ENCODE measurements at regions not wholly inside any gene's neighbourhood (a gene's known extent, or its start where the extent isn't known, plus 50 kb on each side); places are given as distances from the start of the nearest gene placed in this dataset.

DNA sequence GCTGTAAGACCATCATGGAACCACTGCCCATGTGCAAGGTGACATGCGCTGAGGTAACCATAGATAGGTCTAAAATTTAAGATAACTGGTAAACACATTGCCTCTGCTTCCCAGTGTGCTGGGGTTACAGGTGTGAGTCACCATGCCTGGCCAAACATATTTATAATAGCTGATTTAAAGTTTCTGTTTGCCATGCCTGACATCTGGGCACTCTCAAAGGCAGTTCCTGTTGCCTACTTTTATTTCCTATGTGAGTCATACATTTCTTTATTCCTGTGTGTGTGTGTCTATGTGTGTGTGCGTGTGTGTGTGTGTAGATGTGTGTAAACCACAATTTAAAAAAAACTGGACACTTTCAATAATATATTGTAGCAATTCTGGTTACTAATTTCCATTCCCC lies 415.2 kb upstream of the NETO1 start:
- TF ChIP-seq CTCF (IDR thresholded peaks at IDR 0.05) (no peak), POLR2AphosphoS5 (IDR thresholded peaks at IDR 0.05) (no peak)
